Type B pancreatic cell (in vitro differentiated cells): ENCODE measurements at regions not wholly inside any gene's neighbourhood (a gene's known extent, or its start where the extent isn't known, plus 50 kb on each side); places are given as distances from the start of the nearest gene placed in this dataset.

Experiments used
- DNase-seq: peaks from one replicate; pipeline ENCODE4 v3.0.0; 2021; ENCODE audit warnings: mixed read lengths; ENCODE audit not compliant: unreplicated experiment; ENCODE audit errors: extremely low spot score
- H3K27ac Mint-ChIP-seq: 2 replicates; pipeline ENCODE4 v1.8.0; 2021; ENCODE audit warnings: mild to moderate bottlenecking, mixed read lengths
- H3K27me3 Mint-ChIP-seq: 2 replicates; pipeline ENCODE4 v1.8.0; 2021; ENCODE audit warnings: mixed read lengths
- H3K36me3 Mint-ChIP-seq: 2 replicates; pipeline ENCODE4 v1.8.0; 2021; ENCODE audit warnings: mixed read lengths
- H3K4me1 Mint-ChIP-seq: one replicate; pipeline ENCODE4 v1.8.0; 2021; ENCODE audit warnings: mixed read lengths; ENCODE audit not compliant: unreplicated experiment
- H3K4me3 Mint-ChIP-seq: 2 replicates; pipeline ENCODE4 v1.8.0; 2021; ENCODE audit warnings: mild to moderate bottlenecking, mixed read lengths
- H3K9me3 Mint-ChIP-seq: 2 replicates; pipeline ENCODE4 v1.8.0; 2021; ENCODE audit warnings: mixed read lengths
- CTCF ChIP-seq: fragments of 200-600 bp; sonication (generic); conservative IDR thresholded peaks from 2 replicates; pipeline ENCODE4 v1.5.0; 2021; ENCODE audit warnings: antibody characterized with exemption, mild to moderate bottlenecking

GRCh38 chr10:105857268-105858264 lies 1216.5 kb downstream of the SORCS3 start:
- no peaks in the 10 kb centered on the region for H3K36me3 Mint-ChIP-seq
- TF ChIP-seq CTCF: no peak
- H3K27me3 Mint-ChIP-seq: no peaks in the 10 kb centered on the region
- H3K27ac Mint-ChIP-seq: no peak overlapping the region
- no peaks in the 10 kb centered on the region for H3K4me1 Mint-ChIP-seq
- DNase-seq: no peak
- H3K9me3 Mint-ChIP-seq: no peaks in the 10 kb centered on the region
- no peak overlapping the region for H3K4me3 Mint-ChIP-seq

GRCh38 chr10:105855791-105856190 lies 1214.7 kb downstream of the SORCS3 start:
- H3K27me3 Mint-ChIP-seq: no peaks in the 10 kb centered on the region
- TF ChIP-seq CTCF: no peak
- no peaks in the 10 kb centered on the region for H3K9me3 Mint-ChIP-seq
- H3K27ac Mint-ChIP-seq: no peak overlapping the region
- DNase-seq: no peak
- H3K4me1 Mint-ChIP-seq: no peaks in the 10 kb centered on the region
- no peak overlapping the region for H3K4me3 Mint-ChIP-seq
- H3K36me3 Mint-ChIP-seq: no peaks in the 10 kb centered on the region

GRCh38 chr10:105844676-105845570 lies 1203.8 kb downstream of the SORCS3 start:
- H3K36me3 Mint-ChIP-seq: no peaks in the 10 kb centered on the region
- no peak overlapping the region for H3K27ac Mint-ChIP-seq
- H3K4me3 Mint-ChIP-seq: no peak overlapping the region
- peaks cover 4% of the 10 kb centered on the region for H3K9me3 Mint-ChIP-seq
- TF ChIP-seq CTCF: no peak
- peaks cover 19% of the 10 kb centered on the region for H3K4me1 Mint-ChIP-seq
- no peak for DNase-seq
- no peaks in the 10 kb centered on the region for H3K27me3 Mint-ChIP-seq

GRCh38 chr10:105844241-105844640 lies 1203.2 kb downstream of the SORCS3 start:
- no peak for TF ChIP-seq CTCF
- no peak for DNase-seq
- Mint-ChIP-seq H3K4me3 (no peak overlapping the region), H3K4me1 (peaks cover 19% of the 10 kb centered on the region), H3K27me3 (no peaks in the 10 kb centered on the region), H3K27ac (no peak overlapping the region), H3K36me3 (no peaks in the 10 kb centered on the region), H3K9me3 (peaks cover 4% of the 10 kb centered on the region)

GRCh38 chr10:105843786-105844185 lies 1202.7 kb downstream of the SORCS3 start:
- no peak overlapping the region for H3K27ac Mint-ChIP-seq
- H3K36me3 Mint-ChIP-seq: no peaks in the 10 kb centered on the region
- H3K9me3 Mint-ChIP-seq: peaks cover 4% of the 10 kb centered on the region
- H3K4me1 Mint-ChIP-seq: peaks cover 19% of the 10 kb centered on the region
- no peak for DNase-seq
- no peak for TF ChIP-seq CTCF
- H3K4me3 Mint-ChIP-seq: no peak overlapping the region
- no peaks in the 10 kb centered on the region for H3K27me3 Mint-ChIP-seq
